ENCODE measurements at regions not wholly inside any gene's neighbourhood (a gene's known extent, or its start where the extent isn't known, plus 50 kb on each side); places are given as distances from the start of the nearest gene placed in this dataset.

GRCh38 chr2:8026381-8026780 lies 655.5 kb upstream of the ID2 start:
- no peak overlapping the region for H2AK5ac ChIP-seq (ENCODE audit: insufficient read length, low read length)
- no peak overlapping the region for H3K4ac ChIP-seq (ENCODE audit: low read depth, low read length)
- Mint-ChIP-seq H3K36me3 (ENCODE audit: insufficient read depth in 1 of 3, low read depth in 3 of 3) (peaks cover 2 to 10% (median 9%) of the 10 kb centered on the region in 3 experiments; a peak in 5 of 7 replicates), H3K9me3 (peaks cover 6 to 7% of the 10 kb centered on the region in 2 experiments; a peak in 3 of 5 replicates), H3K4me3 (no peak overlapping the region), H3K4me1 (no peaks in the 10 kb centered on the region; a peak in 1 of 4 replicates), H3K27ac (no peak overlapping the region), H3K27me3 (ENCODE audit: low read depth) (peaks cover 6% of the 10 kb centered on the region)
- no peaks in the 10 kb centered on the region for H3K4me1 ChIP-seq (ENCODE audit: insufficient read depth, low read length)
- H3K9me3 ChIP-seq (ENCODE audit: control insufficient read depth, low read depth, low read length) = no peaks in the 10 kb centered on the region
- no peaks in the 10 kb centered on the region for H4K20me1 ChIP-seq (ENCODE audit: control insufficient read depth, insufficient read depth, insufficient read length)
- no peak overlapping the region for H4K5ac ChIP-seq (ENCODE audit: insufficient read length, low read depth, low read length)
- no peak overlapping the region for H2BK15ac ChIP-seq (ENCODE audit: low read depth, low read length)
- TF ChIP-seq, protein P1, sequence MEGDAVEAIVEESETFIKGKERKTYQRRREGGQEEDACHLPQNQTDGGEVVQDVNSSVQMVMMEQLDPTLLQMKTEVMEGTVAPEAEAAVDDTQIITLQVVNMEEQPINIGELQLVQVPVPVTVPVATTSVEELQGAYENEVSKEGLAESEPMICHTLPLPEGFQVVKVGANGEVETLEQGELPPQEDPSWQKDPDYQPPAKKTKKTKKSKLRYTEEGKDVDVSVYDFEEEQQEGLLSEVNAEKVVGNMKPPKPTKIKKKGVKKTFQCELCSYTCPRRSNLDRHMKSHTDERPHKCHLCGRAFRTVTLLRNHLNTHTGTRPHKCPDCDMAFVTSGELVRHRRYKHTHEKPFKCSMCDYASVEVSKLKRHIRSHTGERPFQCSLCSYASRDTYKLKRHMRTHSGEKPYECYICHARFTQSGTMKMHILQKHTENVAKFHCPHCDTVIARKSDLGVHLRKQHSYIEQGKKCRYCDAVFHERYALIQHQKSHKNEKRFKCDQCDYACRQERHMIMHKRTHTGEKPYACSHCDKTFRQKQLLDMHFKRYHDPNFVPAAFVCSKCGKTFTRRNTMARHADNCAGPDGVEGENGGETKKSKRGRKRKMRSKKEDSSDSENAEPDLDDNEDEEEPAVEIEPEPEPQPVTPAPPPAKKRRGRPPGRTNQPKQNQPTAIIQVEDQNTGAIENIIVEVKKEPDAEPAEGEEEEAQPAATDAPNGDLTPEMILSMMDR (conservative IDR thresholded peaks at IDR 0.05) = no peak
- WGBS (ENCODE audit: extremely low coverage, insufficient read length, low lambda C conversion rate) = no CpG with 5 or more reads among the region's 4 CpGs
- no peak overlapping the region for H4K8ac ChIP-seq (replicated peaks; ENCODE audit: insufficient read length, low read depth, low read length)
- H3K79me2 ChIP-seq (ENCODE audit: insufficient read depth, low read length) = no peaks in the 10 kb centered on the region
- H3K27ac ChIP-seq (ENCODE audit: insufficient read length, low read depth, low read length) = no peak overlapping the region
- H3K4me2 ChIP-seq (ENCODE audit: insufficient read depth, insufficient read length, low read length) = no peak overlapping the region
- no peaks in the 10 kb centered on the region for H3K23me2 ChIP-seq (ENCODE audit: insufficient read length, low read depth, low read length, poor library complexity, severe bottlenecking)
- no peak overlapping the region for H3K56ac ChIP-seq (ENCODE audit: insufficient read length, low read depth, low read length)
- H3K14ac ChIP-seq (ENCODE audit: insufficient read depth, low read length) = no peak overlapping the region
- no peak overlapping the region for H2BK5ac ChIP-seq (ENCODE audit: insufficient read length, low read length)
- no peaks in the 10 kb centered on the region for H3K27me3 ChIP-seq (ENCODE audit: insufficient read depth, low read length)
- no peak overlapping the region for H4K91ac ChIP-seq (ENCODE audit: insufficient read length, low read depth, low read length)
- no peak overlapping the region for H3K9ac ChIP-seq (ENCODE audit: extremely low read depth, insufficient read length, low read length)
- H3K79me1 ChIP-seq (ENCODE audit: insufficient read depth, low read depth, low read length, poor library complexity, severe bottlenecking) = no peaks in the 10 kb centered on the region
- no peak for DNase-seq
- no peak overlapping the region for H2BK12ac ChIP-seq (ENCODE audit: insufficient read length, low read depth, low read length)
- H2BK120ac ChIP-seq (ENCODE audit: low read depth, low read length, poor library complexity, severe bottlenecking) = no peak overlapping the region
- no peak overlapping the region for H2AFZ ChIP-seq (ENCODE audit: low read length)
- no peak overlapping the region for H3T11ph ChIP-seq (ENCODE audit: low read length)
- H3K18ac ChIP-seq (ENCODE audit: insufficient read length, low read depth, low read length) = no peak overlapping the region
- no peak overlapping the region for H2BK20ac ChIP-seq (ENCODE audit: low read depth, low read length, poor library complexity, severe bottlenecking)
- H3K23ac ChIP-seq (ENCODE audit: insufficient read length, low read depth, low read length) = no peak overlapping the region

All from H9 (cell line).